Gastrocnemius medialis (tissue), 4 donors: ENCODE measurements at regions not wholly inside any gene's neighbourhood (a gene's known extent, or its start where the extent isn't known, plus 50 kb on each side); places are given as distances from the start of the nearest gene placed in this dataset.
A peak's percentile ranks its signal among the peaks of the same experiment; 100 is the strongest.

Experiments
- ATAC-seq, 2 donors: fragments of 150-250 bp; one replicate each; pipeline ENCODE4 v1.9.1; 2016
- DNase-seq, 2 donors: peaks; one replicate each; pipeline ENCODE4 v3.0.0-alpha.2; 2019
- H3K27ac ChIP-seq, 4 donors: fragments of 200-600 bp; sonication (generic); 1 replicate in 1 of 4; 2 replicates in 3 of 4; pipeline ENCODE4 v1.5.1; 2016 to 2018; ENCODE audit warnings: mild to moderate bottlenecking in 2 of 4, moderate library complexity in 1 of 4
- H3K27me3 ChIP-seq, 3 donors: fragments of 200-600 bp; sonication (generic) in 2 of 3; 1 replicate in 1 of 3; 2 replicates in 2 of 3; pipeline versions ENCODE4 v1.5.1 to v1.6.0; 2016 to 2019; ENCODE audit warnings: mild to moderate bottlenecking in 1 of 3, moderate library complexity in 1 of 3
- H3K36me3 ChIP-seq, 2 donors: fragments of 200-600 bp; sonication (generic) in 1 of 2; one replicate each; pipeline ENCODE4 v1.5.1; 2017 to 2018
- H3K4me1 ChIP-seq, 2 donors: fragments of 200-600 bp; sonication (generic) in 1 of 2; one replicate each; pipeline ENCODE4 v1.5.1; 2016 to 2017; ENCODE audit warnings: mild to moderate bottlenecking in 2 of 2
- H3K4me3 ChIP-seq, 4 donors: fragments of 200-600 bp; sonication (generic) in 3 of 4; 1 replicate in 1 of 4; 2 replicates in 3 of 4; pipeline ENCODE4 v1.5.1; 2016 to 2019; ENCODE audit warnings: mild to moderate bottlenecking in 2 of 4
- H3K9me3 ChIP-seq, 3 donors: fragments of 200-600 bp; sonication (generic) in 2 of 3; 1 replicate in 1 of 3; 2 replicates in 2 of 3; pipeline ENCODE4 v1.5.1; 2016 to 2019
- POLR2A ChIP-seq, 2 donors: fragments of 450-650 bp; IDR thresholded peaks; one replicate each; pipeline ENCODE4 v1.6.1; 2017; ENCODE audit warnings: antibody characterized with exemption in 2 of 2, mild to moderate bottlenecking in 2 of 2, moderate library complexity in 2 of 2
- in situ Hi-C, 4 donors: fragments of 200-750 bp; cut with MboI; loops; one replicate each; pipeline versions ENCODE4 v1.15.0 to v1.8.0; 2017; ENCODE audit warnings: low sequenced_read_pairs in 4 of 4
- intact Hi-C: fragments of 100-400 bp; cut with DNase I; formaldehyde crosslinking; loops from one replicate; pipeline ENCODE4 v1.15.1; 2023; ENCODE audit warnings: low total_unique reads
- TF ChIP-seq, protein P1 (sequence below), 5 experiments: fragments of 450-650 bp in 3 of 5; fragments of 200-600 bp in 2 of 5; sonication (generic) in 2 of 5; IDR thresholded peaks in 4 of 5; conservative IDR thresholded peaks in 1 of 5; 1 replicate in 4 of 5; 2 replicates in 1 of 5; pipeline ENCODE4 v1.5.1; 2016 to 2019; ENCODE audit warnings: antibody characterized with exemption in 5 of 5, mild to moderate bottlenecking in 3 of 5, moderate library complexity in 3 of 5

- TF ChIP-seq, protein P1, sequence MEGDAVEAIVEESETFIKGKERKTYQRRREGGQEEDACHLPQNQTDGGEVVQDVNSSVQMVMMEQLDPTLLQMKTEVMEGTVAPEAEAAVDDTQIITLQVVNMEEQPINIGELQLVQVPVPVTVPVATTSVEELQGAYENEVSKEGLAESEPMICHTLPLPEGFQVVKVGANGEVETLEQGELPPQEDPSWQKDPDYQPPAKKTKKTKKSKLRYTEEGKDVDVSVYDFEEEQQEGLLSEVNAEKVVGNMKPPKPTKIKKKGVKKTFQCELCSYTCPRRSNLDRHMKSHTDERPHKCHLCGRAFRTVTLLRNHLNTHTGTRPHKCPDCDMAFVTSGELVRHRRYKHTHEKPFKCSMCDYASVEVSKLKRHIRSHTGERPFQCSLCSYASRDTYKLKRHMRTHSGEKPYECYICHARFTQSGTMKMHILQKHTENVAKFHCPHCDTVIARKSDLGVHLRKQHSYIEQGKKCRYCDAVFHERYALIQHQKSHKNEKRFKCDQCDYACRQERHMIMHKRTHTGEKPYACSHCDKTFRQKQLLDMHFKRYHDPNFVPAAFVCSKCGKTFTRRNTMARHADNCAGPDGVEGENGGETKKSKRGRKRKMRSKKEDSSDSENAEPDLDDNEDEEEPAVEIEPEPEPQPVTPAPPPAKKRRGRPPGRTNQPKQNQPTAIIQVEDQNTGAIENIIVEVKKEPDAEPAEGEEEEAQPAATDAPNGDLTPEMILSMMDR (IDR thresholded peaks at IDR 0.05 in 4 of 5, conservative IDR thresholded peaks at IDR 0.05 in 1 of 5), result no peak
- TF ChIP-seq POLR2A (IDR thresholded peaks at IDR 0.05), result no peak
- peaks cover 18 to 32% of the 10 kb centered on the region in 2 donors for H3K4me1 ChIP-seq
These were observed 172.1 kb upstream of the RFC3 start for GRCh38 chr13:33645591-33646554.

DNA sequence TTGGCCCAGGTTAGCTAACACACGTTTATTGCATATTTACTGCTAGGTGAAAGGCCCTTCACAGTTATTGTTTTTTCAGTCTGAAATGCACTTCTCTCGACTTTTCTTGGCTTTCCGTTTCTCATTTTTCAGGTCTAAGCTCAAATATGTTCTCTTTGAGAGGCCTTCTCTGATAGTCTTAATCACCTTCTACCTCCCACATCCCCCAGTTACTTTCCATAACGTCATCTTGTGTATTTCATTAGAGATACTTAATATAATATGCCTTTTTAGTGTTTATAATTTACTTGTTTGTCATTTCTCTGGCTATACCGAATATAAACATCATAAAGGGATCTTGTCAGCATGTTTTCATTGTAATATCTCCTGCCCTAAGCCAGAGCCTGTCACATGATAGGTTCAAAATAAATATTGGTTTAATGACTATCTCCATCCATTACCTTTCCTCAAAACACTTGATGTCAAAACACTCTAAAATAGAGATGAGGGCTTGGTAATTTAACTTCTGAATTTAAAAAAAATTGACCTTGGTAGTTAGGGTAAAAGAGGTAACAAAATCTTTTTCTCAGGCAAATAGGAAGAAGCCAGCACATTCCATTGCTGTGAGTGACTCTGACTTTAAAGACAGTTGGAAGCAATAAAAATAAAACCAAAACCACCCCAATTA, 168.6 kb upstream of the RFC3 start:
- TF ChIP-seq, protein P1 (IDR thresholded peaks at IDR 0.05 in 4 of 5, conservative IDR thresholded peaks at IDR 0.05 in 1 of 5), result no peak
- no peak for TF ChIP-seq POLR2A (IDR thresholded peaks at IDR 0.05)
- Histone ChIP-seq H3K27me3 (no peaks in the 10 kb centered on the region), H3K4me1 (peaks cover 0 to 8% of the 10 kb centered on the region in 2 donors), H3K36me3 (no peaks in the 10 kb centered on the region), H3K27ac (no peak overlapping the region), H3K4me3 (no peak overlapping the region), H3K9me3 (no peaks in the 10 kb centered on the region)
- ATAC-seq (no peak), DNase-seq (no peak)
- intact Hi-C loops (no loop called here), in situ Hi-C loops (no loop called here)

More at GRCh38 chr13:33645591-33646554, 172.1 kb upstream of the RFC3 start:
- Histone ChIP-seq H3K9me3 (no peaks in the 10 kb centered on the region), H3K36me3 (no peaks in the 10 kb centered on the region), H3K4me3 (no peak overlapping the region), H3K27ac (peak overlapping the region; percentile 39 to 72 (median 57)), H3K27me3 (no peaks in the 10 kb centered on the region)
- in situ Hi-C loops (no loop called here), intact Hi-C loops (no loop called here)
- ATAC-seq, result no peak
- no peak for DNase-seq

- Histone ChIP-seq H3K4me3 (no peak overlapping the region), H3K27me3 (no peaks in the 10 kb centered on the region), H3K27ac (no peak overlapping the region), H3K36me3 (no peaks in the 10 kb centered on the region), H3K4me1 (peaks cover 0 to 3% of the 10 kb centered on the region in 2 donors), H3K9me3 (no peaks in the 10 kb centered on the region)
- ATAC-seq (no peak), DNase-seq (no peak)
- TF ChIP-seq, protein P1 (IDR thresholded peaks at IDR 0.05 in 4 of 5, conservative IDR thresholded peaks at IDR 0.05 in 1 of 5), result no peak
- no peak for TF ChIP-seq POLR2A (IDR thresholded peaks at IDR 0.05)
- in situ Hi-C loops (no loop called here), intact Hi-C loops (no loop called here)
These were observed 166.2 kb upstream of the RFC3 start for GRCh38 chr13:33651766-33652165.

- Histone ChIP-seq H3K4me1 (no peaks in the 10 kb centered on the region), H3K36me3 (no peaks in the 10 kb centered on the region), H3K4me3 (no peak overlapping the region), H3K9me3 (no peaks in the 10 kb centered on the region), H3K27ac (no peak overlapping the region), H3K27me3 (no peaks in the 10 kb centered on the region)
- no peak for TF ChIP-seq POLR2A (IDR thresholded peaks at IDR 0.05)
- TF ChIP-seq, protein P1 (IDR thresholded peaks at IDR 0.05 in 4 of 5, conservative IDR thresholded peaks at IDR 0.05 in 1 of 5), result no peak
- ATAC-seq, result no peak
- intact Hi-C loops, result no loop called here
- no peak for DNase-seq
- in situ Hi-C loops, result no loop called here
These were observed 160.7 kb upstream of the RFC3 start for GRCh38 chr13:33657274-33657673.
